ENCODE measurements at regions not wholly inside any gene's neighbourhood (a gene's known extent, or its start where the extent isn't known, plus 50 kb on each side); places are given as distances from the start of the nearest gene placed in this dataset.

DNA sequence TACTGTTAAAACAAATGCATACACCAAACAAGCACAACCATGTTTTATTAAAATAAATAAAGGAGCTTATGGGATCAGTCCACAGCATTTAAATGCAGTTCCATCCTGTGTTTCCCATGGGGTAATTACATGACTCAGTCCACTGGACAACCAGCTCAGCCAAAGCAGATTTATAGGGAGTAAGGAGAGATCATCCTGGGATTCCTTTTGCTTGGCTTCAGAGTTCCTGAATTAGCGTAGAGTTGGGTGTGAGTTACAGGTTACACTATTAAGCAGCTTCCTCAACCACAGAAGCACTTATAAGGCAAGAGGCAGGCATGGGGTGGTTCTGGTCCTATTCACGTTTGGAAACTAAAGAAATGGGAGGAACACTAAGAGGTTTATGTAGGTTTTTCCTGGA is 381.1 kb upstream of the ACTBL2 start:
- TF ChIP-seq ZFX (IDR thresholded peaks at IDR 0.05) = no peak
- no peak for TF ChIP-seq CTCF (conservative IDR thresholded peaks at IDR 0.05)
- H3K27ac ChIP-seq = no peak overlapping the region

- no peak overlapping the region for H3K27ac ChIP-seq
- TF ChIP-seq ZFX (IDR thresholded peaks at IDR 0.05) = no peak
Observed at GRCh38 chr5:57862942-57863341, 380.3 kb upstream of the ACTBL2 start.

- TF ChIP-seq CTCF (conservative IDR thresholded peaks at IDR 0.05) (no peak), ZFX (IDR thresholded peaks at IDR 0.05) (no peak)
- peak overlapping the region; percentile 22; the same call in 1 of the 2 replicates for H3K27ac ChIP-seq
Observed at GRCh38 chr5:57862471-57862911, 379.9 kb upstream of the ACTBL2 start.

- H3K27ac ChIP-seq = no peak overlapping the region
- TF ChIP-seq CTCF (conservative IDR thresholded peaks at IDR 0.05) (no peak), ZFX (IDR thresholded peaks at IDR 0.05) (no peak)
Observed at GRCh38 chr5:57859626-57860025, 377.0 kb upstream of the ACTBL2 start.

DNA sequence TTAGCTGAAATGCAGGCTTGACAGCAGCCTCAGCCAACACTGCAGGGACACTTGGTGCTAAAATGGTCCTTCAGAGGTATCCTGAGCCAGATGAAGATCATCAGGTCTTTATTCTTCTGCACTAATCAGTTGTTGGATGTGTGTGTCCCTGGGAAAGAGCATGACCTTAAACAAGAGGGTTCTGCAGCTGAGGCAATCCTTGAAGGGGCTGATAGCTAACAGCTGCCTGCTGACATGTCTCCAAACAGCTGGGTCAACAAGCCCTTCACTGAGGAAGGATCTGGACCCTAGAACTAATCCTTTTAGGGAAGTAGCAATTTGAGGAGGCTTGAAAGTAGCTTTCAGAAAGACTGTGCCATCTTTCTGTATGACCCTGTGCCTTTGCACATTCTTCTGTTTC is 376.3 kb upstream of the ACTBL2 start:
- TF ChIP-seq CTCF (conservative IDR thresholded peaks at IDR 0.05) (no peak), ZFX (IDR thresholded peaks at IDR 0.05) (no peak)
- no peak overlapping the region for H3K27ac ChIP-seq

DNA sequence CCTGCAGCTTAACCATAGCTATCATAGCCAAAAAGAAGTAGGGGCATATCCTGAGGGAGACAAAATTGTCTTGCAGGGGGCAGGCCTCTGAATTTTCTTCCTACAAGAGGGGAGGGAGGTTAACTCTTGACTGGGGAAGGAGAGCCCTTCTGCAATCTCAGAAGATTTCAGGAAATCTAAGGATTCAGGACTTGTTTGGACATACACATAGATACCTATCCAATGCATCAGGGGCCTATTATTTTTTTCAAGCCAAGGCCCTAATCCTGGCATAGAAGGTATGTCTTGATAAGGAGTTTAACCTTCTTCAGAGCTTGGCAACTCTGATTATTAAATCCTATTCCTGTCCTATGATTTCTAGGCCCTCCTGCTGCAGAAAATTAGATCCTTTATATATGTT is 375.1 kb upstream of the ACTBL2 start:
- no peak overlapping the region for H3K27ac ChIP-seq
- TF ChIP-seq ZFX (IDR thresholded peaks at IDR 0.05) (no peak), CTCF (conservative IDR thresholded peaks at IDR 0.05) (no peak)

DNA sequence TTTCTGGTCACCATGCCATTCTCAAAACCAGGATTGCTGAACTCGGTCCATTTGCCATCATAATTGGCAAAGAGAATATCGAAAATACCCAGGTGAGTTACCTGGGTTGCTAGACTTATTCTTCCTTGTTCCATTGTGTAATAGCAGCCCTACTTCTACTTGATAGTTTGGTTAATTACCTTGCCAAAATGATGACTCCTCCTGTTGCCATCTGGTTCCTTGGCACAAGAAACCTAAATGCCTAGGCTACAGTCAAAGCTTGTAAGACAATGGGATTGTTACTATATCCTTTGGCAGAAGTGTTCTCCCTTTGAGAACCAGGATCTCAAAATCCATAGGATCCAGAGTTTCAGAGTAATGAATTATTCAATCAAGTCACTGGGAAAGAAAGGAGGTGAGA is 373.2 kb upstream of the ACTBL2 start:
- TF ChIP-seq ZFX (IDR thresholded peaks at IDR 0.05) = no peak
- TF ChIP-seq CTCF (conservative IDR thresholded peaks at IDR 0.05) = no peak
- H3K27ac ChIP-seq = no peak overlapping the region

DNA sequence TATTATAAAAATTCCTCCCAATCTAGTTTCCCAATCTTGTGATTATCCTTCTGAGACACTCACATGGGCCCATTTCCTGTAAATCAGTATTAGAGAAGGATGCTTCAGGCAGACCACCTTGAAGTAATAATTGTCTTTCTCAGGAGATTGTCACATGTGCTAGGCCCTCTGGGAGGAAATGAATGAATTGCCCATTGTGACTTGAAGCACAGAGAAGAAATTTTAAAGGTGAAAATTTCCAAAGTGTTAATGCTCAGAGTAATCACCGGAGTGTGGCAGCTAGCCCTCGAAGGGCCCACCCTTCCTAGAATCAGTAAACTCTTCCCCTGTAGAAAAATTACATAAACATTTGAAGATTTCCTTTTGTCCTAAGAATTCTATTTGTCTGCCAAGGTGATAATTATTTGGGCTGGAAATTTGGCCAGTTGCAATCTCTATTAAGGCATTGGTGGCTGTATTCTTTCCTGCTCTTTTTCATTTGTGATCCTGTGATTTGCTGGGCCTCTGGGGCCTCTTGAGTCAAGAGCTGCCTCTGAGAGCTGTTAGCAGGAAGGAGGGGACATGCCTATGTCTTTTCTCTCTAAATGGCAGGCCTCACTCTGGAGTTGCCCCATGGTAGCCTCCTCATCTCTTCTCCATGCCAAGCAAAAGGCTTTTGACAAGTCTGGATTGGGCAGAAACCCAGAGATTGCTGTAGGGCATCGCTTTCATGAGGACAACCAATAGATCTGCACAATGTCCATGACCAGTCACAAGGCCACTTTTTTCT is 371.5 kb upstream of the ACTBL2 start:
- H3K27ac ChIP-seq = no peak overlapping the region
- TF ChIP-seq ZFX (IDR thresholded peaks at IDR 0.05) (no peak), CTCF (conservative IDR thresholded peaks at IDR 0.05) (no peak)
